Left lung (tissue), 4 donors: ENCODE measurements at regions not wholly inside any gene's neighbourhood (a gene's known extent, or its start where the extent isn't known, plus 50 kb on each side); places are given as distances from the start of the nearest gene placed in this dataset.

Experiments
- ATAC-seq: fragments of 200-7000 bp; cut with Tn5 transposase; one replicate; pipeline ENCODE4 v1.9.1; 2020; ENCODE audit warnings: moderate library complexity
- DNase-seq, 4 donors: peaks; one replicate each; pipeline ENCODE4 v3.0.0-alpha.2; 2013 to 2020
- H3K27ac ChIP-seq, 2 donors: fragments of 200-600 bp; sonication (generic) in 1 of 2; one replicate each; pipeline versions ENCODE4 v1.5.0 to v1.8.0; 2020 to 2021
- H3K27me3 ChIP-seq, 2 donors: fragments of 200-600 bp; sonication (generic) in 1 of 2; one replicate each; pipeline versions ENCODE4 v1.5.0 to v1.8.0; 2020 to 2021
- H3K36me3 ChIP-seq, 2 donors: fragments of 200-600 bp; sonication (generic) in 1 of 2; one replicate each; pipeline versions ENCODE4 v1.5.0 to v1.8.0; 2020 to 2021
- H3K4me1 ChIP-seq, 2 donors: fragments of 200-600 bp; one replicate each; pipeline ENCODE4 v1.8.0; 2021
- H3K4me3 ChIP-seq, 2 donors: fragments of 200-600 bp; sonication (generic) in 1 of 2; one replicate each; pipeline versions ENCODE4 v1.5.0 to v1.8.0; 2020 to 2021; ENCODE audit warnings: mild to moderate bottlenecking in 1 of 2
- H3K9me3 ChIP-seq, 2 donors: fragments of 200-600 bp; sonication (generic) in 1 of 2; one replicate each; pipeline versions ENCODE4 v1.5.0 to v1.8.0; 2020 to 2021
- CTCF ChIP-seq, 2 donors: fragments of 200-600 bp; sonication (generic) in 1 of 2; IDR thresholded peaks; one replicate each; pipeline versions ENCODE4 v1.5.0 to v1.8.0; 2021; ENCODE audit warnings: antibody characterized with exemption in 2 of 2
- intact Hi-C, 2 donors: fragments of 100-400 bp; cut with DNase I; formaldehyde crosslinking; loops; one replicate each; pipeline versions ENCODE4 v1.11.2 to v1.14.2; 2022
- donor health status: DM: no; HTN: yes; CAD: no.
- donor health status: DM: no; HTN: no; CAD: no.

GRCh38 chr3:159232966-159233365 lies 431.1 kb downstream of the MFSD1 start:
- intact Hi-C loops, result no loop called here
- Histone ChIP-seq H3K27me3 (no peaks in the 10 kb centered on the region), H3K4me1 (no peaks in the 10 kb centered on the region), H3K9me3 (no peaks in the 10 kb centered on the region), H3K4me3 (no peak overlapping the region), H3K36me3 (no peaks in the 10 kb centered on the region), H3K27ac (no peak overlapping the region)
- DNase-seq (no peak), ATAC-seq (no peak)
- no peak for TF ChIP-seq CTCF (IDR thresholded peaks at IDR 0.05)

GRCh38 chr3:159233734-159234133 lies 431.9 kb downstream of the MFSD1 start:
- DNase-seq (no peak), ATAC-seq (no peak)
- H3K4me1 ChIP-seq, result no peaks in the 10 kb centered on the region
- TF ChIP-seq CTCF (IDR thresholded peaks at IDR 0.05), result no peak
- no peaks in the 10 kb centered on the region for H3K27me3 ChIP-seq
- no peaks in the 10 kb centered on the region for H3K9me3 ChIP-seq
- intact Hi-C loops, result no loop called here
- no peaks in the 10 kb centered on the region for H3K36me3 ChIP-seq
- no peak overlapping the region for H3K27ac ChIP-seq
- no peak overlapping the region for H3K4me3 ChIP-seq

GRCh38 chr3:159234306-159234705 lies 432.5 kb downstream of the MFSD1 start:
- Histone ChIP-seq H3K9me3 (no peaks in the 10 kb centered on the region), H3K4me1 (no peaks in the 10 kb centered on the region), H3K36me3 (no peaks in the 10 kb centered on the region), H3K4me3 (no peak overlapping the region), H3K27me3 (no peaks in the 10 kb centered on the region), H3K27ac (no peak overlapping the region)
- intact Hi-C loops, result no loop called here
- ATAC-seq (no peak), DNase-seq (no peak)
- TF ChIP-seq CTCF (IDR thresholded peaks at IDR 0.05), result no peak

- DNase-seq (no peak), ATAC-seq (no peak)
- Histone ChIP-seq H3K27ac (no peak overlapping the region), H3K36me3 (no peaks in the 10 kb centered on the region), H3K4me3 (no peak overlapping the region), H3K27me3 (no peaks in the 10 kb centered on the region), H3K9me3 (no peaks in the 10 kb centered on the region), H3K4me1 (no peaks in the 10 kb centered on the region)
- TF ChIP-seq CTCF (IDR thresholded peaks at IDR 0.05), result no peak
- intact Hi-C loops, result no loop called here
These were observed 434.5 kb downstream of the MFSD1 start for GRCh38 chr3:159236321-159236720.

- H3K27me3 ChIP-seq, result no peaks in the 10 kb centered on the region
- H3K36me3 ChIP-seq, result no peaks in the 10 kb centered on the region
- ATAC-seq (no peak), DNase-seq (no peak)
- H3K9me3 ChIP-seq, result no peaks in the 10 kb centered on the region
- no peak overlapping the region for H3K27ac ChIP-seq
- no peaks in the 10 kb centered on the region for H3K4me1 ChIP-seq
- H3K4me3 ChIP-seq, result no peak overlapping the region
- no peak for TF ChIP-seq CTCF (IDR thresholded peaks at IDR 0.05)
- intact Hi-C loops, result no loop called here
These were observed 435.4 kb downstream of the MFSD1 start for GRCh38 chr3:159237226-159237625.
